HG02610 (cell line): ENCODE measurements at regions not wholly inside any gene's neighbourhood (a gene's known extent, or its start where the extent isn't known, plus 50 kb on each side); places are given as distances from the start of the nearest gene placed in this dataset.

Source experiments
- ATAC-seq: cut with Tn5 transposase; IDR thresholded peaks from one replicate; pipeline ENCODE4 v1.9.1; 2021; ENCODE audit warnings: mild to moderate bottlenecking, moderate library complexity; ENCODE audit not compliant: unreplicated experiment

DNA sequence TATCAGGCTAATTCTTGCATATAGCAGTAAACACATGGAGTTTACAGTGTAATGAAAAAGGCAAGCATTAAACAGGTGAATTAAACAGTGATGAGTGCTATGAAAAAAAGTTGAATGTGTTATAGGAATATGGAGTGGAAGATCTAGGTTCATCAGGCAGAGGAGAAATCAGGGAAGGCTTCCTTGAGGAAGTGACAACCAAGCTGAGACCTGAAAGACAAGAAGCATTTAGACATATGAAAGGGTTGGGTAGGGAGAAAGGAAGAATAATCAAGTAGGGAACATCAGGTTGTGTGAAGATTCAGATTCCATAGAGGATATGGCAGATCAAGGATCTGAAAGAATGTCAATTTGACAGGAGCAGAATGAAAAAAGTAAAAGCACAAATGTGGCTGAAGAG lies 612.5 kb downstream of the PRELID2 start:
- no peak for ATAC-seq

DNA sequence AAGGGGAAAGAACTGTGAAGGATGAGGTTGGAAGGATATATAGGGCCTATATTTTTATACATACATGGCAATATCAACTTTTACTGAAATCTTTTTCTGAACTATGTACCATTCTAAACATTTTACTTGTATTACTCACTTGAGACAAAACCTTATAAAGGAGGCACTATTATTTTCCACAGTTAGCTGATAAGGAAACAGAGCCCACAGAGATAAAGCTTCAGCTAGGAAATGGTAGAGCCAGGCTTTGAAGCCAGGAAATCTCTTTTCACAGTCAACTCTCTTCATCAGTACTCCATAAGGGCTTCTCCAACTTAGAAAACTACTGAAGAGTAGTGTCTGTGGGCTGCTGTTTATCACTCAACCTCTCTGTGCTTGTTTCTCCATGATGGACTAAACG lies 613.7 kb downstream of the PRELID2 start:
- no peak for ATAC-seq

DNA sequence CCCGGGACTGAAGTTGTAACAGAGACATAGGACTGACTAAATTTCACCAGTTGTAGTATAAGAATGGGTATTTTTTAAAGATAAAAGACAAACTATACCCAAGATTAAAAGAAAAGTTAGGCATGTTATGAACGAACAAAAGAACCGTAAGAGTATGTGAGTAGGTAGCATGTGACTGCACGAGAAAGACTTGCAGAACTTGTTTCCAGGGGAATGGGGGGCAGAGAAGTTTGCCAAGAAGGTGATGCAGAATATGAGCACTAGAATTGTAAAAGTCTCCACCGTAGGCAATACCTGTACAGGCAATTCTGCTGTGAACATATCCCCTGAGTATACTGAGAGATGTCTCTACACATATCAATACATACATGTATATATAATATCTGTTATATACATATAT lies 614.7 kb downstream of the PRELID2 start:
- no peak for ATAC-seq

DNA sequence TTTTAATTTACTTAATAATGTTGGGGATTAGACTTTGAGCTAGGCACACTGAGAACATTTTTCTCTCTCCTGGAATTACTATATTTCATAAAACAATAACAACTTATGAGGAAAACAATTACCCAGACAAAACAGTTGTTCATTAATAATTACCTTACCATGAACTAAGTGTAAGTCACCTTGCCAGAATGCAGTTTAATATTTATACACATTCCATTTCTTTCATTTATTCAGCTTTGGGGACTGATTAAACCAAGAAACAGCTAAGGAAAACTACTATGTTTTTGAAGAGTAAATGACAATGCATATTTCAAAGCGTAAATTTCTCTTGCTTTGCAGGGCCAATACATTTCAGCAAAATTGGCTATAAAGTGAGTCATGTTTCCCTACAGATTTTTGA lies 616.2 kb downstream of the PRELID2 start:
- ATAC-seq, result no peak

DNA sequence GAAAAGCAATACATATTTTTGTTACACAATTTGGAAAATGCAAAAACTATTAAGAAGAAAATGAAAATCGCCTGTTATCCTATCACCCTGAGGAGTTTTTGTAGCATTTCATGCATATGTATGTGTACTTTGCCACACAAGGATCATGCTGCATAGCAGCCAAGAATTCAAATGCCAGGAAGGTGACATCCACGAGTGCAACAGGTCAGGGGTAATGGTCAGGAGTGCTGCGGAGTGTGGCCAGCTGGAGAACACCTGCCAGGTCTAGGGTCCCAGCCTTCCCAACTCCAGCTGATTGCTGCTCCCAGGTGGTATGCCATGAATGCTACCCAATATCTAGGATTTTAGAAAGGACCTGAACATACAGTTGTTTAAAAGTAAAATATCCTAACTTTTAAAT lies 617.1 kb downstream of the PRELID2 start:
- no peak for ATAC-seq

DNA sequence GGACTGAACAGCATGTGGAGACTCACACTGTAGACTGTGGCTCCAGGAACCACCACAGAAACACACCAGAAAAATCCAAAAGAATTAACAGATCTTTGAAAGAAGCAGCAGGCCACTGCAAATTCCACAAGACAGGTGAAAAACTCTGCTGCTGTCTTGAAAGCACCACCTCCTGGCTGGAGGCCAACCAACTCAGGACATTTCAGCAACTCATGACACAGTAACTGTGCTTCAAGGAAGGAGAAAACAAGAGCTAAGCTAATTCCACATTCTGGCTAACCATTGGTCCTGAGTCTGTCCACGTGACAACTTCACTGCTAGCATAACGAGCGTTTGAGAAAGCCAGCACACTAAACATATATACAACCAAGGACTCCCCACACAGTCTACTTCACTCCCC lies 625.1 kb downstream of the PRELID2 start:
- no peak for ATAC-seq

DNA sequence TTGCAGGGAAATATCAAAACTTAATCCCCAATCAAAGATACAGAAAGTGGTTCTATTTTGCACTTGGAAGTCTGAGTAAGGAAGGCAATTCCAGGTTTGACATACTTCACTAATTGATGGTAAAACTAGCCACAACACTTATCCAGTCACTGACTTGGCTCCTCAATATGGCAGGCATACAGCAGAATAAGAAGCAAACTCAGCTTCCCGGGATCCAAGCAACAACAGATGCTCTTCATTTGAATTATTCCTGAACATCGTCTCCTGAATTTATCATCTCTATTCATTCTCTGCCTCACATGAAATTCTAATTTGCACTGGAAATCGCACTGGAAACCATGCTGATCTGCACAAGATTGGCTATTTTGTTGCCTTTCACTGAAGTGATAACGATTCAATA lies 629.6 kb downstream of the PRELID2 start:
- ATAC-seq, result no peak

DNA sequence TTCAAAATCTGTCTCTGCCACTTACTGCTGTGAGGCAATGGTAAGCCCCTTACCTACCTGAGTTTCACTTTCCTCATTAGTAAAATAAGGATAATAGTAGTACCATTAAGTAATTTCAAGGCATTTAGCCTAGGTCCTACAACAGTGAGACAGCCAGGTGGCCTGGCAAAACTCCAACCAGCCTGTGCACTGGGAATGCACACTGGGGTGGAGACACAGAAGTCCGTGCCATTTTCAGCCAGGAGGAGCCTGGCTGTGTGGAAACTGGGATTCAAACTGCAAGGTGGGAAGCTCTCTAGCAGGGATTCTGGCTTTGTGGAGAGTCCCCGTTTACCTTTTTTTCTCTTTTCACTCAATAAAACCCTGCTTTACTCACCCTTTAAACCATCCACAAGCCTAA lies 630.4 kb downstream of the PRELID2 start:
- no peak for ATAC-seq

DNA sequence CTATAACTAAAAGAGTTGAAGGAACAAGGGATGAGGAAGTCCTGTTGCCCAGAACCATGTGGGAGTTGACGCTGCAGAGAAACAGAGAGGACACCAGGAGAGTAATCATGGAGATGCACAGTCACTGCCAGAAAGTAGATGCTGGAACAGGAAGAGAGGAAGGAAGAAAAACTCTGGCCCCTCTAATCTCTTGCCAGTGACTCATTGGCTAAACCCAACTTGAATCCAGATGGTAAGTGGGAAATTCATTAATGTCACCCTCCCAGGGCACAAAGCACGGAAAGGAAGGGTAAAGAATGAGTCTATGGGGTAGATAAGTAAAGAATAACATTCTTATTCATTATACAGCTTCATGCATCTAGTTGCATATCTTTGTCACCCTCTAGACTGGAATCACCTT lies 631.9 kb downstream of the PRELID2 start:
- ATAC-seq, result no peak

DNA sequence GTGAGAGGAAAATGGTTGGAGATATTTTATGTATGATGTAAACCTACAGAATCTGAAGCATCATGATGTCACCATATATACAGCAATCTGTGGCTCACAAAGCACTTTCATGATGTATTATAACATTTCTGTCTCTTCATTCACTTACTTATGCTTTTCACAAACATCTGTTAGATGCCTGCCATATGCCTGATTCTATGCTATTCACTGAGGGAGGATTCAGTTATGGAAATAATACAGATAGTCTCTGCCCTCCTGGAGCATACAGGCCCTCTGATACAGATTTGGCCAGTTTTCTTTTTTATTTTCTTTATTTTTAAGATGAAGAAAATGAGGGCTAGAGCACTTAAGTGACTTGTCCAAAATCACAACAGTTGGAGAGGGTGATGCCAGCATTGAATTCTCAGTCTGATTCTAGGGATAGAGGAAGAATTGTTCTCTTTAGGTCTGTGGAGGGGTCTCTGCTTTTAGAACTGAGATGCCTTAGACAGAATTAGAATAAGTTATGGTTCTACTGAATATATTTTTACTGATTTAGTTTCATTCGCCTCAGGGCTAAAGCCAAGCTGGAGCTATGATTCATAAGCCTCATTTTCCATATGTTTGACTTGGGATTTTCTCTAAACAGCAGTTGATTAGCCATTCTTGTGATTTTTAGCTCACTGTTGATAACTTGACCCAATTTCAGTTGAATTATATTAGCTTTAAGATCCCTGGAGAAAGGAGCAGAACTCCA lies 636.4 kb downstream of the PRELID2 start:
- ATAC-seq, result no peak

DNA sequence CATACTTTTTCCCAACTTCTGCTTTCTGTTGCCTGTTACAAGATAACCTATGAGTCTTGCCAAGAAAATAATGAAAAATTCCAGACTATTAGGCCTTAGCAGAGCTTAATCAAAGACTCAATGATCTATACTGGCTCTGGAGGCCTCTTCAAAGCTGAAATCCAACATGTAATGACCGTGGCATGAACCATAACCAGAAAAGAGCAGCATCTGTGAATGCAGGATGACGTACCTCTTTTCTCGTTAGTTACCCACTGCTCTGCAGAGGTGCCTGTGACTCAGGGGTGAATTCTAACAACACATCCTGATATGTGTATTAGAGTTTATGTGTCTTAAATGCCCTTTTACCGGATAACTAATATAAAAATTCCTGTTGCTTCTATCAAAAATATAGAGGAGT lies 645.4 kb downstream of the PRELID2 start:
- no peak for ATAC-seq

DNA sequence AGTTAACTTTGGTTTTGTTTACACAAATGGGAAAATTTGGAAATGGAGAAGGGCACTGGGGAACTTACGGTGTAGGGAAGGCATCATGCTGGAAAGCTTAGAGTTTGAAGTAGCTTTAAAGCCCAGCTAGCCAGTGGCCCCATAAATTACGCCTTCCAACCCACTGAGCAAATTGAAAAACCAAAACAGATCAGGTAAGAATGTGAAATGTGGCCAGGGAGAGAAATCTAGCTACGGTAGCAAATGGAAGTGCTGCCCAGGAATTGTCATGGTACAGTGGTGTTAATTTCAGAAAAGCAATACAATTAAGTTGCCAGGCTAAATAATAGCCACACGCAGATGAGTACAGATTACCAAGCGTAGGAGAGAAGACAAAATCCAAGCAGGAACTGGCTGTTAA lies 654.8 kb downstream of the PRELID2 start:
- ATAC-seq, result no peak

DNA sequence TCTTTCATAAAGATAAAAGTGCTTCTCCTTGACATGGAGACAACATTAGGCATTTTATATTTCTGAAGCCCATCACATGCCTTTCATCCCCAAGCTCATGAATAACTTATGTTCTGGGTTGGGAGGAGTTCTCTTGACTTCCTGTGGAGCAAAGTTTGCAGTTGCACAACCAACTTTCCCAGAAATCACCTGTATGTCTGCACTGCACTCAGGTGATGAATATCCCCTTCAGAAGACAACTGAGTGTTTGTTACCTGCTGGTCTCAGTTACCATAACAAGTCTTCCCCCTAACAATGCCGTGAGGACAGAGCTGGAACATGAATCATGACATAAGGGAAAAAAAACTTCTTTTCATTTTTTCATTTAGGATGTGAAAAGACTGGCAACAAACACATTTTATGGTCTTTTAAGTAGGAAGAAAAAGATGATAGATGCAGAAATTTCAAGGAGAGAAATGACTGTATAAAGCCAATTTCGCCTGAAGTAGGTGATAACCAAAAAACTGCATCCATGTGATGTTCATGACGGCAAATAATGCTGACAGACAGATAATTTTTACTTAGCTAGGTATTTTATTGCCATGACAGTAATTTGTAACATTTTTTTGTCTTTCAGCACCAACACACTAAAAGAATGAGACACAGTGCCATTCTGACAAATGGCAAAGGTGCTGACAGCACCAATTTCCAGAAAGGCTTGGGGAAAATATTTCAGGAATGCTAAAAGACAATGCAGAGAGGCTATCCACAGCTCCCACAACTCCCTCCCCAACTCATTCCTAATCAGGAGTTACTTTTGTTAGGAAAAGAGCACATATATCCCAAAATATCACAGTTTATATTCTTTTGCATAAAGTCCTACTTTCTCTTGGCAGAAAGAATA lies 656.3 kb downstream of the PRELID2 start:
- no peak for ATAC-seq

DNA sequence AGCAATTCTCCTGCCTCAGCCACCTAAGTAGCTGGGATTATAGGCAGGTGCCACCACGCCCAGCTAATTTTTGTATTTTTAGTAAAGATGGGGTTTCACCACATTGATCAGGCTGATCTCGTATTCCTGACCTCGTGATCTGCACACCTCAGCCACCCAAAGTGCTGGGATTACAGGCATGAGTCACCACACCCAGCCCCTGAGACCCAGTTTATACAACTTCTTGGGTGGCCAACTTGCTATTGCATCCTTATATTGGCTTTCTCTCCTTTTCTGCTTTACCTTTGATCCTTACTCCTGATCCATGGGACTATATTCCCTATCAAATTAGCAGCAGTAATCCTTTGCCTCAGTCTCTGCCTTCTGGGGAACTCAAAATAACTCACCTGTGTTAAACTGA lies 659.1 kb downstream of the PRELID2 start:
- ATAC-seq, result no peak

DNA sequence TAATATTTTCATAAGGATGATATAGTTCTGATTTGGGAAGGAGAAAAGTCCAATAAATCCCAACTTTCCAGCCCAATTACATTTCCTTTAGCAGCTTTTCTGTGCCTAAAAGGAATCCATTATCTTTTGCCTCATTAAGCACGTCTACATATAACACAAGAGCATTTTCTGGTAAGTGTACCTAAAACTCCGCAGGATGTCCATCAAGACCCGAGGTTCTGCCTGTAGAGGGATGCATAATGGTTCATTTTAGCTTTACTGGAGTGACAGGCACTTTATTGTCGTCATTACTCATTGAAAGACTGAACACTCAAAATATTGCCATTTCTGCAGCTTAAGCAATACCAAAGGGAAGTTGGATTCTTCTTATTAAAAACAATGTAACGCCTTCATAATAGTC lies 669.0 kb downstream of the PRELID2 start:
- no peak for ATAC-seq

DNA sequence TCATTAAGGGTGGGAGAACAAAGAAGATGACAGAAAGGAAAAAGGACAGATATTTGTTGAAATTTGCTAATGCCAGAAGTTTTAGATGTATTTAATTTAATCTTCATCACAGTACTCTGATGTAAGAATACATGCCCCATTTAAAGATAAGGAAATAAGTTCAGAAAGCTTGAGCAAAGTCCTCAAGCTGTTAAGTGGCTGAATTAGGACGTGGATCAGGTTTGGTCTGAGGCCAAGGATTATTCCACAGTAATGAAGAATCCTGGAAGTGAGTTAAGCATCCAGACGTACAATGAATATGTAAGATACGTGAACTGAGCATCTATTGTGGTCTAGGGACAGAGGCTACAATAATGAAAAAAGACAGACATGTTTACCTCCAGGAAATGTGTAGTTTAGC lies 671.3 kb downstream of the PRELID2 start:
- no peak for ATAC-seq

DNA sequence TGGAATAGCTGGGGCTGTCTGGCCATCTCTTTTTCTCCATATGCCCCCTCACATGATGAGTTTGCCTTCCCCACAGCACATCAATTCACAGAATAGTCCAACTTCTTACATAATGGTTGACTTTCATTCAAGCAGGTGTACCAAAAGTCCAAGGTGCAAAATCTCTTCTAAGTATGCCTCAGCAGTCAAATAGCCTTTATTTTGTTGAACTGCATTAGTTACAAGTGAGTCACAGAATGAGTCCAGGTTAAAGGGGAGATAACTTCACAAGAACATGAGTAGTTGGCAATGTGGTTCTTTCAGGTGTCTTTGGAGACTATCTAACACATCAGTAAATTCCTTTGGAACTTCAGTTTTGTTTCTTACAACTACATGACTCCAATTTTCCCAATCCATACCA lies 672.5 kb downstream of the PRELID2 start:
- no peak for ATAC-seq

DNA sequence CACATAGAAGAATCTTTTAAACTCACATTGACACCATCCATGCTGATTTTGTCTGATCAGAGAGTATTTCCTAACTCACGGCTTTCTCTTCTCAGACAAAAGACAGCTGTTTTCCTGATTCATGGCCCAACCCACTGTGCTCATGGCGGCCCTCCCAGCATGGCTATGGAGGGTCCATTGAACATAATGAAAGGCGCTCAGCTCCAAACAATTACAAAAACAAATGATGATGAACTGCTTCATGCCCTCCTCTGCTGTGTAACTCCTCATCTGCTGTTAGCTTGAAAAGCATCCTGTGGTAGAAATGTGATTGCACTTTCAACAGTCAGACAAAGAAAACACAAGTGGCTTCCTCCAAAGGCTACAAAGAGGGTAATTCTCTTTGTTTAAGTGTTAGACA lies 673.8 kb downstream of the PRELID2 start:
- no peak for ATAC-seq

DNA sequence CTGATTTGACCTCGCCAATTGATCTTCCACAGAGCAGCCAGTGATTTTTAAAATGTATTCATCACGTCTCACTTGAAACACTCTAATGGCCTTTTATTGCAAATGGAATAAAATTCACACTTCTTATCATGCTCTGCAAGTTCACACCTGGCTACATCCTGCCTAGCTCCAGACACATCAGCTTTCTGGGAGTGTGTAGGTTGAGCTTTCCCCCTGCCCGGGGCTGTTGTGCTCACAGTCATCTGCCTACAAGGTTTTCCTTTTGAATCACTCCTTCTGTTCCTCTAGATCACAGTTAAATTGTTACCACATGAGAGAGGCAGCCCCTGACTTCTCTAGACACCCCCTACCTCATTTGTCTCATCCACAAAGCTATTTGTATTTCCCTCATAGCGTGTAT lies 674.5 kb downstream of the PRELID2 start:
- ATAC-seq, result no peak

DNA sequence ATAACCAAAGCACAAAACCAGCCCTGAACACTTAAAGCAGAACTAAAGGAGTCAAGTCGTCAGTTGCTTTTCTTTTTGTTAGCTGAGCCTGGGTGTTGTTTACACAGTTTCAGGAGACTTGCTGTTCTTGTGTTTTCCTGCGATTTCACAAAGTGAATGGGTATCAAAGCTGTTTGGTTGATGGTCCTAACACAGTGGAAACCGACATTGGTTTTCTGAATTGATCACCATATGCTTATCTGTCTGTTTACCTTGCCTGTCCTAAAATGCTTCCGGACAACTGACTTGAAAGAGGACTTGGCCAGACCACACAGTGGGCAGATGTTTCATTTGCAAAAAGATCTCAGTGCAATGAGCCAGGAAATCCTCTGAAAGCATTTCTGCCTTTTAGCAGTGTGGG lies 676.4 kb downstream of the PRELID2 start:
- no peak for ATAC-seq

DNA sequence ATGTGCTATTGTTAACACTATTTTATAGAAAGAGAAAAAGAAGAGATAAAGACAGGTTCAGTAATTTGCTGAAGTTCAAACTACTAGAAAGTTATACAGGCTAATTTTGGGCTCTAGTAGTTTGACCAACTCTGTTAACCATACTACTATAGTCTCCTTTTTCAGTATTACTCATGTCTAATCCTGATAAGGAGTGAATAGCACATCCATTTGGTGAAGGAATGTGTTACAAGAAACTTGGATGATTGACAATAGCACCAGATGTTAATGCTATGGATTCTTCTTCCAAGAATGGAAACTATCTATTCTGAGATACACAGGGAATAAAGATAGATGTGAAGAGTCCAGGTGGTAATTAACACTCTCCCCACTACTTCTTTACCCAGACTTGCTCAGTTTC lies 677.3 kb downstream of the PRELID2 start:
- no peak for ATAC-seq

DNA sequence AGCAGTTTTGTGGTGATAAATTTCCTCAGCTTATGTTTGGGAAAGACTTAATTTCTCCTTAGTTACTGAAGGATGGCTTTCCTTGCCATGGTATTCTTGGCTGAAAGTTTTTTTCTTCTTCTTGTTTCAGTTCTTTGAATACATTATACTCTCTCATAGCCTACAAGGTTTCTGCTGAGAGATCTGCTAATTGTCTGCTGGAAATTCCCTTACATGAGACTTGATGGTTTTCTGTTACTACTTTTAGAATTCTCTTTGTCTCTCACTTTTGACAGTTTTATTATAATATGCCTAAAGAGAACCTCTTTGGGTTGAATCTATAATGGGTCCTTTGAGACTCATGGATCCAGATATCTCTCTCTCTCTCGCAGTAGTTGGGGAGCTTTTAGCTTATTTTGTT lies 693.6 kb downstream of the PRELID2 start:
- no peak for ATAC-seq
